SK-N-MC (cell line): ENCODE measurements at regions not wholly inside any gene's neighbourhood (a gene's known extent, or its start where the extent isn't known, plus 50 kb on each side); places are given as distances from the start of the nearest gene placed in this dataset.

ENCODE experiments used
- DNase-seq: peaks from one replicate; pipeline ENCODE4 v3.0.0-alpha.2; 2011; ENCODE audit warnings: low read depth, low spot score
- H3K27ac ChIP-seq: fragments of 200-600 bp; sonication (generic); 2 replicates; pipeline ENCODE4 v1.5.1; 2016; ENCODE audit warnings: mixed run types
- H3K36me3 ChIP-seq: fragments of 200-600 bp; sonication (generic); 2 replicates; pipeline ENCODE4 v1.6.1; 2017; ENCODE audit warnings: antibody characterized with exemption, low read length, mixed read lengths; ENCODE audit not compliant: insufficient read depth
- H3K4me3 ChIP-seq: fragments of 200-600 bp; sonication (generic); 2 replicates; pipeline ENCODE4 v1.5.1; 2016
- H3K9ac ChIP-seq: fragments of 200-600 bp; sonication (generic); 2 replicates; pipeline ENCODE4 v1.8.0; 2017; ENCODE audit warnings: mixed run types, mixed read lengths; ENCODE audit not compliant: insufficient read length
- H3K9me3 ChIP-seq: fragments of 200-600 bp; sonication (generic); 2 replicates; pipeline ENCODE4 v1.6.1; 2017; ENCODE audit warnings: low read depth, mild to moderate bottlenecking, antibody characterized with exemption, low read length, moderate library complexity, mixed read lengths
- EZH2 ChIP-seq: fragments of 200-600 bp; sonication (generic); IDR thresholded peaks from one replicate; pipeline ENCODE4 v1.6.1; 2017; ENCODE audit warnings: antibody characterized with exemption
- FOXP2 ChIP-seq: optimal IDR thresholded peaks from 2 replicates; pipeline ENCODE3; 2011; ENCODE audit warnings: mild to moderate bottlenecking, moderate library complexity; ENCODE audit not compliant: insufficient read depth; ENCODE audit errors: extremely low read length, control extremely low read depth
- POLR2AphosphoS5 ChIP-seq: IDR thresholded peaks from 2 replicates; pipeline ENCODE4 v1.6.1; 2012; ENCODE audit warnings: mild to moderate bottlenecking, low read depth, low read length, borderline replicate concordance

- H3K27ac ChIP-seq = no peak overlapping the region
- TF ChIP-seq EZH2 (no peak), POLR2AphosphoS5 (no peak), FOXP2 (no peak)
- H3K4me3 ChIP-seq = no peak overlapping the region
These were observed 245.5 kb upstream of the HS6ST1 start for GRCh38 chr2:128564131-128564530.

GRCh38 chr2:128564551-128564950, 245.9 kb upstream of the HS6ST1 start:
- H3K4me3 ChIP-seq = no peak overlapping the region
- no peaks in the 10 kb centered on the region for H3K9me3 ChIP-seq
- H3K27ac ChIP-seq = no peak overlapping the region
- no peak for DNase-seq
- H3K36me3 ChIP-seq = no peaks in the 10 kb centered on the region
- no peak for TF ChIP-seq EZH2
- TF ChIP-seq FOXP2 = no peak
- TF ChIP-seq POLR2AphosphoS5 = no peak
- no peak overlapping the region for H3K9ac ChIP-seq

More at GRCh38 chr2:128564131-128564530, 245.5 kb upstream of the HS6ST1 start:
- DNase-seq = no peak
- Histone ChIP-seq H3K9me3 (no peaks in the 10 kb centered on the region), H3K9ac (no peak overlapping the region), H3K36me3 (no peaks in the 10 kb centered on the region)

GRCh38 chr2:128565441-128565840, 246.8 kb upstream of the HS6ST1 start:
- no peak overlapping the region for H3K27ac ChIP-seq
- no peaks in the 10 kb centered on the region for H3K9me3 ChIP-seq
- no peak overlapping the region for H3K9ac ChIP-seq
- no peak for DNase-seq
- H3K36me3 ChIP-seq = no peaks in the 10 kb centered on the region
- no peak overlapping the region for H3K4me3 ChIP-seq
- TF ChIP-seq FOXP2 (no peak), POLR2AphosphoS5 (no peak), EZH2 (no peak)

GRCh38 chr2:128566671-128567070, 248.0 kb upstream of the HS6ST1 start:
- Histone ChIP-seq H3K4me3 (no peak overlapping the region), H3K27ac (no peak overlapping the region), H3K36me3 (no peaks in the 10 kb centered on the region), H3K9me3 (no peaks in the 10 kb centered on the region), H3K9ac (no peak overlapping the region)
- TF ChIP-seq EZH2 (no peak), POLR2AphosphoS5 (no peak), FOXP2 (no peak)
- DNase-seq = no peak

- Histone ChIP-seq H3K36me3 (no peaks in the 10 kb centered on the region), H3K4me3 (no peak overlapping the region), H3K9me3 (no peaks in the 10 kb centered on the region), H3K9ac (no peak overlapping the region), H3K27ac (no peak overlapping the region)
- no peak for TF ChIP-seq FOXP2
- TF ChIP-seq POLR2AphosphoS5 = no peak
- no peak for TF ChIP-seq EZH2
- DNase-seq = no peak
These were observed 249.4 kb upstream of the HS6ST1 start for GRCh38 chr2:128568106-128568505.

GRCh38 chr2:128573116-128573515, 254.4 kb upstream of the HS6ST1 start:
- DNase-seq = no peak
- Histone ChIP-seq H3K4me3 (no peak overlapping the region), H3K9ac (no peak overlapping the region), H3K36me3 (no peaks in the 10 kb centered on the region), H3K27ac (no peak overlapping the region), H3K9me3 (no peaks in the 10 kb centered on the region)
- no peak for TF ChIP-seq EZH2
- TF ChIP-seq FOXP2 = no peak
- no peak for TF ChIP-seq POLR2AphosphoS5

GRCh38 chr2:128573531-128573930, 254.9 kb upstream of the HS6ST1 start:
- TF ChIP-seq EZH2 = no peak
- Histone ChIP-seq H3K9ac (no peak overlapping the region), H3K27ac (no peak overlapping the region), H3K4me3 (no peak overlapping the region), H3K9me3 (no peaks in the 10 kb centered on the region), H3K36me3 (no peaks in the 10 kb centered on the region)
- no peak for DNase-seq

GRCh38 chr2:128577141-128577930, 258.7 kb upstream of the HS6ST1 start:
- Histone ChIP-seq H3K9me3 (no peaks in the 10 kb centered on the region), H3K36me3 (no peaks in the 10 kb centered on the region), H3K4me3 (no peak overlapping the region), H3K27ac (no peak overlapping the region), H3K9ac (no peak overlapping the region)
- no peak for DNase-seq
- no peak for TF ChIP-seq EZH2
- no peak for TF ChIP-seq POLR2AphosphoS5
- no peak for TF ChIP-seq FOXP2

GRCh38 chr2:128578406-128579390, 260.0 kb upstream of the HS6ST1 start:
- DNase-seq = no peak
- no peak overlapping the region for H3K27ac ChIP-seq
- no peaks in the 10 kb centered on the region for H3K9me3 ChIP-seq
- H3K9ac ChIP-seq = no peak overlapping the region
- H3K36me3 ChIP-seq = no peaks in the 10 kb centered on the region
- H3K4me3 ChIP-seq = no peak overlapping the region
- TF ChIP-seq POLR2AphosphoS5 = no peak
- TF ChIP-seq EZH2 = no peak
- no peak for TF ChIP-seq FOXP2
